WI38 (cell line): ENCODE measurements at regions not wholly inside any gene's neighbourhood (a gene's known extent, or its start where the extent isn't known, plus 50 kb on each side); places are given as distances from the start of the nearest gene placed in this dataset.

Experiments
- H3K4me3 ChIP-seq: 2 replicates; pipeline ENCODE4 v1.5.1; 2011; ENCODE audit warnings: low read depth, mild to moderate bottlenecking, control low read depth, low read length
- CTCF ChIP-seq: IDR thresholded peaks from 2 replicates; pipeline ENCODE4 v1.5.1; 2012; ENCODE audit warnings: low read depth, mild to moderate bottlenecking, control low read depth, low read length

- no peak overlapping the region for H3K4me3 ChIP-seq
- no peak for TF ChIP-seq CTCF
Measured at GRCh38 chr16:77539421-77540034, 104.7 kb upstream of the ADAMTS18 start.

DNA sequence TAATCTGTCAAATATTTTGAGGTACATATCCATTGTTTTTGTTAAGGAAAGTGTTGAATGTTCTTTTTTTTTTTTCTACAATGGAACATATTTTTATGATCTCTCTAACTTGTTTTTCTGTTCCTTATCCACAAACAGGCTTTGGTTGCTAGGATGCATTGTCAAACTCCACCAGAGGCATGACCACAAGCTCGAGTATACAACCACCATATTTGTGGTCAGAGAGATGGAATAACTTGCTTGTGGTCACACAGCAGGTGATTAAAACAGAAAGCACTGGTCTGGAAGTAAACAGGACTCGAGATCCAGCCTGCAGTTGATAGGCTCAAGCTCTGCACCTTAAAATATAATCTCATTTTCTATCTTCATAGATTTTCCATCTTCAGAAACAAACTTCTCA, 105.8 kb upstream of the ADAMTS18 start:
- no peak for TF ChIP-seq CTCF
- no peak overlapping the region for H3K4me3 ChIP-seq

GRCh38 chr16:77541165-77541564, 106.3 kb upstream of the ADAMTS18 start:
- no peak for TF ChIP-seq CTCF
- no peak overlapping the region for H3K4me3 ChIP-seq

GRCh38 chr16:77548151-77548550, 113.3 kb upstream of the ADAMTS18 start:
- no peak for TF ChIP-seq CTCF
- H3K4me3 ChIP-seq, result no peak overlapping the region

- no peak overlapping the region for H3K4me3 ChIP-seq
- TF ChIP-seq CTCF, result no peak
Measured at GRCh38 chr16:77548766-77549165, 113.9 kb upstream of the ADAMTS18 start.

DNA sequence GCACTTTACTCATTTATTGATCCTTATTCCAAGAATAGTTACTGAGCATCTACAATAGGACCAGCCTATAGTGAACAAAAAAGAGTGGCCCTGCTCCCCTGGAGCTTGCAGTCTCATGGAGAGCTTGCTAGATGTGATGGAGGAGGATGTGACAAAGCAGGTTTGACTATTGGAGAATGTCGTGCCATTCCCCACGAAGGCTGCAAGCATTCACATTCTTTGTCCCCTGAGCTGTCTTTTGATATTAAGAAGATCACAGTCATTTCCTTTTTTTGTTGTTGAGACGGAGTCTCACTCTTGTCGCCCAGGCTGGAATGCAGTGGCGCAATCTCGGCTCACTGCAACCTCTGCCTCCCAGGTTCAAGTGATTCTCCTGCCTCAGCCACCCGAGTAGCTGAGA, 115.0 kb upstream of the ADAMTS18 start:
- TF ChIP-seq CTCF, result no peak
- H3K4me3 ChIP-seq, result no peak overlapping the region

DNA sequence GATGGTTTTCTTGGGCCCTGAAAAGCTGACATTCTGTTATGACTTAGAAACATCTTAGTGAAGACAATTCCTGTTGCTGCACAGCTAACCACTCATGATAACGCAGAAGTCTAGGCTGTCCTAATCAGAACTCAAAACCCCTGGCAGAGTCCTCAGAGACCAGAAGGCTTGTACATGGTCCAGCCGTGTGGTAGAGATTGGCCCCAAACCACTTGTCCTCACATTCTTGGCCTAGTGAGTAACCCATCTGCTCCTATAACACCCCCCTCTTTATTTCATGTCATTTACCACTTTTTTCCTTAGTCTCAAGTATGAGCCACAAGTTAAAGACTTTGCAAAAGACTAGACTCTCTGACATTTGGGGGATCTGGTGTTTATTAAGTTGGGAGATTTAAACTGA, 116.5 kb upstream of the ADAMTS18 start:
- TF ChIP-seq CTCF, result no peak
- no peak overlapping the region for H3K4me3 ChIP-seq
